IMR-90 (cell line): ENCODE measurements at regions not wholly inside any gene's neighbourhood (a gene's known extent, or its start where the extent isn't known, plus 50 kb on each side); places are given as distances from the start of the nearest gene placed in this dataset.

ENCODE experiments used
- ATAC-seq: fragments of 200-7000 bp; cut with Tn5 transposase; 2 replicates; pipeline ENCODE4 v1.9.1; 2020; ENCODE audit warnings: low read depth, mild to moderate bottlenecking, moderate library complexity
- BruUV-seq: library from RNA; stranded (reverse); fragments of 400-500 nt; replicated peaks from 2 replicates; lab custom pipeline; 2021; lab: Mats Ljungman, UMichigan
- CTCF ChIA-PET: fragments of 300-600 bp; formaldehyde crosslinking; extraction: SDS; loops from one replicate; lab custom pipeline; 2021; ENCODE audit warnings: antibody characterized with exemption; lab: Yijun Ruan, JAX
- POLR2A ChIA-PET: fragments of 300-600 bp; sonication (Branson Sonifier 250); formaldehyde crosslinking; loops from one replicate; lab custom pipeline; 2022; ENCODE audit warnings: antibody characterized with exemption; ENCODE audit not compliant: unreplicated experiment; lab: Charles Lee
- DNase-seq: peaks from one replicate; pipeline ENCODE4 v3.0.0; 2013
- H2AFZ ChIP-seq: replicated peaks from 2 replicates; pipeline ENCODE3; 2013; ENCODE audit warnings: low read length, mild to moderate bottlenecking; ENCODE audit not compliant: poor library complexity
- H2AK5ac ChIP-seq: 2 replicates; pipeline ENCODE4 v1.6.1; 2013; ENCODE audit warnings: low read depth, low read length, inconsistent platforms
- H2AK9ac ChIP-seq: replicated peaks from 2 replicates; pipeline ENCODE3; 2013; ENCODE audit warnings: mild to moderate bottlenecking, low read depth, low read length, moderate library complexity; ENCODE audit not compliant: poor library complexity
- H2BK120ac ChIP-seq: 2 replicates; pipeline ENCODE4 v1.6.1; 2013; ENCODE audit warnings: low read depth, low read length, inconsistent platforms
- H2BK15ac ChIP-seq: 3 replicates; pipeline ENCODE4 v1.6.1; 2013; ENCODE audit warnings: low read depth, low read length, inconsistent platforms
- H2BK20ac ChIP-seq: 2 replicates; pipeline ENCODE4 v1.6.1; 2013; ENCODE audit warnings: low read depth, mild to moderate bottlenecking, inconsistent platforms, low read length, moderate library complexity
- H2BK5ac ChIP-seq: 2 replicates; pipeline ENCODE4 v1.6.1; 2013; ENCODE audit warnings: mild to moderate bottlenecking, low read depth, low read length, inconsistent platforms; ENCODE audit not compliant: poor library complexity, severe bottlenecking
- H3K14ac ChIP-seq: replicated peaks from 2 replicates; pipeline ENCODE4 v1.6.1; 2013; ENCODE audit warnings: low read depth, low read length, inconsistent platforms
- H3K18ac ChIP-seq: 2 replicates; pipeline ENCODE4 v1.6.1; 2013; ENCODE audit warnings: low read depth, low read length, control low read depth
- H3K23ac ChIP-seq: 2 replicates; pipeline ENCODE4 v1.6.1; 2013; ENCODE audit warnings: low read depth, low read length, inconsistent platforms
- H3K27ac ChIP-seq: 2 replicates; pipeline ENCODE4 v1.5.1; 2013; ENCODE audit warnings: mild to moderate bottlenecking, control low read depth, low read length; ENCODE audit not compliant: insufficient read depth
- H3K27me3 ChIP-seq: 2 replicates; pipeline ENCODE4 v1.6.1; 2013; ENCODE audit warnings: low read length; ENCODE audit not compliant: control insufficient read depth, insufficient read depth
- H3K36me3 ChIP-seq: 2 replicates; pipeline ENCODE4 v1.6.1; 2013; ENCODE audit warnings: low read length, mixed read lengths; ENCODE audit not compliant: control insufficient read depth, insufficient read depth
- H3K4ac ChIP-seq: 2 replicates; pipeline ENCODE4 v1.6.1; 2013; ENCODE audit warnings: low read depth, low read length, inconsistent platforms
- H3K4me1 ChIP-seq: 2 replicates; pipeline ENCODE4 v1.6.1; 2013; ENCODE audit warnings: low read length, mixed read lengths; ENCODE audit not compliant: control insufficient read depth, insufficient read depth
- H3K4me2 ChIP-seq: 2 replicates; pipeline ENCODE4 v1.6.1; 2013; ENCODE audit warnings: low read depth, mild to moderate bottlenecking, control low read depth, low read length, moderate library complexity
- H3K4me3 ChIP-seq: 2 replicates; pipeline ENCODE4 v1.5.1; 2013; ENCODE audit warnings: low read depth, mild to moderate bottlenecking, control low read depth, low read length, moderate library complexity; ENCODE audit not compliant: insufficient read depth
- H3K56ac ChIP-seq: 2 replicates; pipeline ENCODE4 v1.6.1; 2013; ENCODE audit warnings: low read length, inconsistent platforms; ENCODE audit not compliant: insufficient read depth; ENCODE audit errors: extremely low read depth
- H3K79me1 ChIP-seq, 2 experiments: 2 replicates each; pipeline ENCODE4 v1.6.1; 2013; ENCODE audit warnings: low read length in 2 of 2, inconsistent platforms in 1 of 2, low read depth in 1 of 2
- H3K9ac ChIP-seq: 2 replicates; pipeline ENCODE4 v1.6.1; 2013; ENCODE audit warnings: low read depth, low read length, control low read depth
- H3K9me1 ChIP-seq: 2 replicates; pipeline ENCODE4 v1.6.1; 2013; ENCODE audit warnings: low read length, inconsistent platforms; ENCODE audit not compliant: insufficient read depth
- H3K9me3 ChIP-seq: 2 replicates; pipeline ENCODE4 v1.6.1; 2013; ENCODE audit warnings: low read length; ENCODE audit not compliant: control insufficient read depth, insufficient read depth
- H4K20me1 ChIP-seq: 2 replicates; pipeline ENCODE4 v1.6.1; 2013; ENCODE audit warnings: low read length, inconsistent platforms; ENCODE audit not compliant: insufficient read depth
- H4K5ac ChIP-seq: 2 replicates; pipeline ENCODE4 v1.6.1; 2013; ENCODE audit warnings: mild to moderate bottlenecking, low read depth, low read length, control low read depth
- H4K8ac ChIP-seq, 2 experiments: 2 replicates each; pipeline ENCODE4 v1.6.1; 2013; ENCODE audit warnings: low read depth in 2 of 2, low read length in 2 of 2, control low read depth in 1 of 2, inconsistent platforms in 1 of 2
- H4K91ac ChIP-seq: 2 replicates; pipeline ENCODE4 v1.6.1; 2013; ENCODE audit warnings: low read depth, low read length, inconsistent platforms; ENCODE audit not compliant: insufficient read depth
- BHLHE40 ChIP-seq: fragments of 150-350 bp; IDR thresholded peaks from 2 replicates; pipeline ENCODE4 v1.6.1; 2016; ENCODE audit warnings: mild to moderate bottlenecking, low read depth, low read length
- CEBPB ChIP-seq: IDR thresholded peaks from 2 replicates; pipeline ENCODE4 v1.6.1; 2012; ENCODE audit warnings: low read depth, low read length, improper control_type of control experiment
- CHD1 ChIP-seq: IDR thresholded peaks from 2 replicates; pipeline ENCODE4 v1.6.1; 2012; ENCODE audit warnings: low read depth, low read length, improper control_type of control experiment
- FOS ChIP-seq: fragments of 150-350 bp; IDR thresholded peaks from 2 replicates; pipeline ENCODE4 v1.6.1; 2016; ENCODE audit warnings: low read depth, low read length
- MXI1 ChIP-seq: IDR thresholded peaks from 2 replicates; pipeline ENCODE4 v1.6.1; 2012; ENCODE audit warnings: low read depth, mild to moderate bottlenecking, low read length, moderate library complexity, borderline replicate concordance
- NFE2L2 ChIP-seq: fragments of 150-350 bp; IDR thresholded peaks from 2 replicates; pipeline ENCODE4 v1.6.1; 2016; ENCODE audit warnings: low read depth, mild to moderate bottlenecking, low read length
- POLR2A ChIP-seq: IDR thresholded peaks from 2 replicates; pipeline ENCODE4 v1.6.1; 2012; ENCODE audit warnings: mild to moderate bottlenecking, low read depth, low read length
- RFX5 ChIP-seq: IDR thresholded peaks from 2 replicates; pipeline ENCODE4 v1.8.0; 2012; ENCODE audit warnings: low read depth, mild to moderate bottlenecking, low read length, moderate library complexity
- WGBS, 2 experiments: methylation state at CpG; one replicate each; pipeline versions ENCODE4 v1.1.5 to v1.1.7; 2013; ENCODE audit warnings: missing lambda C conversion rate in 2 of 2; ENCODE audit not compliant: insufficient read length in 1 of 2; ENCODE audit errors: extremely low coverage in 2 of 2; 5-methylcytosine and 5-hydroxymethylcytosine counted together
- dilution Hi-C: fragments of 300-500 bp; cut with HindIII; formaldehyde crosslinking; loops from one replicate; pipeline ENCODE4 v1.14.3; 2018; ENCODE audit warnings: low sequenced_read_pairs; ENCODE audit not compliant: unreplicated experiment
- in situ Hi-C: fragments of 300-500 bp; cut with MboI; formaldehyde crosslinking; loops from 3 replicates; pipeline ENCODE4 v1.14.3; 2019; ENCODE audit warnings: low sequenced_read_pairs, inconsistent platforms, mixed read lengths
- intact Hi-C: fragments of 100-400 bp; cut with micrococcal nuclease; formaldehyde crosslinking; loops from 2 replicates; pipeline ENCODE4 v1.10.0; 2022
- TF ChIP-seq, protein P1 (sequence below): fragments of 150-350 bp; IDR thresholded peaks from 2 replicates; pipeline ENCODE4 v1.6.1; 2016; ENCODE audit warnings: low read depth, mild to moderate bottlenecking, low read length, moderate library complexity, borderline replicate concordance

- H2AK9ac ChIP-seq = no peak overlapping the region
- H3K4ac ChIP-seq = no peak overlapping the region
- POLR2A ChIA-PET = no interaction called here
- no peaks in the 10 kb centered on the region for H3K9me3 ChIP-seq
- H3K36me3 ChIP-seq = no peaks in the 10 kb centered on the region
- no peaks in the 10 kb centered on the region for H3K27me3 ChIP-seq
- no peak overlapping the region for H3K56ac ChIP-seq
- H3K27ac ChIP-seq = no peak overlapping the region
- no peak overlapping the region for H2BK20ac ChIP-seq
- no peak overlapping the region for H3K18ac ChIP-seq
- CTCF ChIA-PET = no interaction called here
- H3K14ac ChIP-seq = no peak overlapping the region
- no peak overlapping the region for H2BK5ac ChIP-seq
- no peak overlapping the region for H4K91ac ChIP-seq
- DNase-seq = no peak
- BruUV-seq = no TSS peak
- in situ Hi-C loops = no loop called here
- no peak overlapping the region for H3K23ac ChIP-seq
- no peak overlapping the region for H3K4me2 ChIP-seq
- H3K9me1 ChIP-seq = no peaks in the 10 kb centered on the region
- no peak overlapping the region for H2BK120ac ChIP-seq
- no peaks in the 10 kb centered on the region for H3K4me1 ChIP-seq
- no CpG with 5 or more reads among the region's 1 CpG for WGBS, 2 experiments
- H2AFZ ChIP-seq = no peak overlapping the region
- no peak for ATAC-seq
- H2AK5ac ChIP-seq = no peak overlapping the region
- H3K9ac ChIP-seq = no peak overlapping the region
- H2BK15ac ChIP-seq = no peak overlapping the region
- TF ChIP-seq, protein P1, sequence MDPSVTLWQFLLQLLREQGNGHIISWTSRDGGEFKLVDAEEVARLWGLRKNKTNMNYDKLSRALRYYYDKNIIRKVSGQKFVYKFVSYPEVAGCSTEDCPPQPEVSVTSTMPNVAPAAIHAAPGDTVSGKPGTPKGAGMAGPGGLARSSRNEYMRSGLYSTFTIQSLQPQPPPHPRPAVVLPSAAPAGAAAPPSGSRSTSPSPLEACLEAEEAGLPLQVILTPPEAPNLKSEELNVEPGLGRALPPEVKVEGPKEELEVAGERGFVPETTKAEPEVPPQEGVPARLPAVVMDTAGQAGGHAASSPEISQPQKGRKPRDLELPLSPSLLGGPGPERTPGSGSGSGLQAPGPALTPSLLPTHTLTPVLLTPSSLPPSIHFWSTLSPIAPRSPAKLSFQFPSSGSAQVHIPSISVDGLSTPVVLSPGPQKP = no peak
- no peak for TF ChIP-seq RFX5
- no peak for TF ChIP-seq MXI1
- TF ChIP-seq FOS = no peak
- TF ChIP-seq BHLHE40 = no peak
- TF ChIP-seq POLR2A = no peak
- no peak for TF ChIP-seq CHD1
- no peak for TF ChIP-seq NFE2L2
- TF ChIP-seq CEBPB = no peak
- no peak overlapping the region for H4K5ac ChIP-seq
- no peaks in the 10 kb centered on the region for H4K20me1 ChIP-seq
- H4K8ac ChIP-seq = no peak overlapping the region
- intact Hi-C loops = no loop called here
- no peaks in the 10 kb centered on the region for H3K79me1 ChIP-seq
- H3K4me3 ChIP-seq = no peak overlapping the region
- dilution Hi-C loops = no loop called here
Measured at GRCh38 chr3:102810937-102811336, 376.1 kb downstream of the ZPLD1 start.
